ENCODE measurements at regions not wholly inside any gene's neighbourhood (a gene's known extent, or its start where the extent isn't known, plus 50 kb on each side); places are given as distances from the start of the nearest gene placed in this dataset.

- in situ Hi-C loops (cut with HindIII; ENCODE audit: low pct_unique_long_range_greater_than_20kb, low sequenced_read_pairs): no loop called here
These were observed 177.7 kb downstream of the INSIG2 start for GRCh38 chr2:118265873-118266455.

GRCh38 chr2:118264232-118264990, 176.1 kb downstream of the INSIG2 start:
- DNase-seq (ENCODE audit: low read depth): no peak
- in situ Hi-C loops (cut with HindIII; ENCODE audit: low pct_unique_long_range_greater_than_20kb, low sequenced_read_pairs): no loop called here

More at GRCh38 chr2:118265873-118266455, 177.7 kb downstream of the INSIG2 start:
- DNase-seq (ENCODE audit: low read depth): no peak

GRCh38 chr2:118257696-118258095, 169.4 kb downstream of the INSIG2 start:
- in situ Hi-C loops (cut with HindIII; ENCODE audit: low pct_unique_long_range_greater_than_20kb, low sequenced_read_pairs): no loop called here
- no peak for DNase-seq (ENCODE audit: low read depth)

- in situ Hi-C loops (cut with HindIII; ENCODE audit: low pct_unique_long_range_greater_than_20kb, low sequenced_read_pairs): no loop called here
- DNase-seq (ENCODE audit: low read depth): no peak
These were observed 167.6 kb downstream of the INSIG2 start for GRCh38 chr2:118255771-118256372.

- in situ Hi-C loops (cut with HindIII; ENCODE audit: low pct_unique_long_range_greater_than_20kb, low sequenced_read_pairs): no loop called here
These were observed 167.0 kb downstream of the INSIG2 start for GRCh38 chr2:118255301-118255700.

GRCh38 chr2:118254116-118254515, 165.8 kb downstream of the INSIG2 start:
- in situ Hi-C loops (cut with HindIII; ENCODE audit: low pct_unique_long_range_greater_than_20kb, low sequenced_read_pairs): no loop called here
- no peak for DNase-seq (ENCODE audit: low read depth)

More at GRCh38 chr2:118255301-118255700, 167.0 kb downstream of the INSIG2 start:
- no peak for DNase-seq (ENCODE audit: low read depth)

- in situ Hi-C loops (cut with HindIII; ENCODE audit: low pct_unique_long_range_greater_than_20kb, low sequenced_read_pairs): no loop called here
- no peak for DNase-seq (ENCODE audit: low read depth)
These were observed 163.2 kb downstream of the INSIG2 start for GRCh38 chr2:118251427-118251826.

- in situ Hi-C loops (cut with HindIII; ENCODE audit: low pct_unique_long_range_greater_than_20kb, low sequenced_read_pairs): no loop called here
- DNase-seq (ENCODE audit: low read depth): no peak
These were observed 162.2 kb downstream of the INSIG2 start for GRCh38 chr2:118250463-118250862.

- DNase-seq (ENCODE audit: low read depth): no peak
- in situ Hi-C loops (cut with HindIII; ENCODE audit: low pct_unique_long_range_greater_than_20kb, low sequenced_read_pairs): no loop called here
These were observed 161.7 kb downstream of the INSIG2 start for GRCh38 chr2:118250001-118250400.

- no peak for DNase-seq (ENCODE audit: low read depth)
- in situ Hi-C loops (cut with HindIII; ENCODE audit: low pct_unique_long_range_greater_than_20kb, low sequenced_read_pairs): no loop called here
These were observed 161.3 kb downstream of the INSIG2 start for GRCh38 chr2:118249531-118249930.

GRCh38 chr2:118246726-118247125, 158.5 kb downstream of the INSIG2 start:
- DNase-seq (ENCODE audit: low read depth): no peak
- in situ Hi-C loops (cut with HindIII; ENCODE audit: low pct_unique_long_range_greater_than_20kb, low sequenced_read_pairs): no loop called here

GRCh38 chr2:118246079-118246478, 157.8 kb downstream of the INSIG2 start:
- DNase-seq (ENCODE audit: low read depth): no peak
- in situ Hi-C loops (cut with HindIII; ENCODE audit: low pct_unique_long_range_greater_than_20kb, low sequenced_read_pairs): no loop called here

- no peak for DNase-seq (ENCODE audit: low read depth)
- in situ Hi-C loops (cut with HindIII; ENCODE audit: low pct_unique_long_range_greater_than_20kb, low sequenced_read_pairs): no loop called here
These were observed 156.4 kb downstream of the INSIG2 start for GRCh38 chr2:118244686-118245085.

- no peak for DNase-seq (ENCODE audit: low read depth)
- in situ Hi-C loops (cut with HindIII; ENCODE audit: low pct_unique_long_range_greater_than_20kb, low sequenced_read_pairs): no loop called here
These were observed 154.8 kb downstream of the INSIG2 start for GRCh38 chr2:118243031-118243430.

- in situ Hi-C loops (cut with HindIII; ENCODE audit: low pct_unique_long_range_greater_than_20kb, low sequenced_read_pairs): no loop called here
- no peak for DNase-seq (ENCODE audit: low read depth)
These were observed 153.9 kb downstream of the INSIG2 start for GRCh38 chr2:118242216-118242615.

GRCh38 chr2:118241128-118241527, 152.9 kb downstream of the INSIG2 start:
- DNase-seq (ENCODE audit: low read depth): no peak
- in situ Hi-C loops (cut with HindIII; ENCODE audit: low pct_unique_long_range_greater_than_20kb, low sequenced_read_pairs): no loop called here

- DNase-seq (ENCODE audit: low read depth): no peak
- in situ Hi-C loops (cut with HindIII; ENCODE audit: low pct_unique_long_range_greater_than_20kb, low sequenced_read_pairs): no loop called here
These were observed 152.0 kb downstream of the INSIG2 start for GRCh38 chr2:118240276-118240675.

GRCh38 chr2:118239284-118239683, 151.0 kb downstream of the INSIG2 start:
- no peak for DNase-seq (ENCODE audit: low read depth)
- in situ Hi-C loops (cut with HindIII; ENCODE audit: low pct_unique_long_range_greater_than_20kb, low sequenced_read_pairs): no loop called here

GRCh38 chr2:118237451-118237850, 149.2 kb downstream of the INSIG2 start:
- in situ Hi-C loops (cut with HindIII; ENCODE audit: low pct_unique_long_range_greater_than_20kb, low sequenced_read_pairs): no loop called here
- DNase-seq (ENCODE audit: low read depth): no peak

GRCh38 chr2:118232796-118233195, 144.5 kb downstream of the INSIG2 start:
- in situ Hi-C loops (cut with HindIII; ENCODE audit: low pct_unique_long_range_greater_than_20kb, low sequenced_read_pairs): no loop called here
- DNase-seq (ENCODE audit: low read depth): no peak
